CD4-positive, alpha-beta T cell treated with Interferon alpha-2 for 1 hour (primary cell): ENCODE measurements at regions not wholly inside any gene's neighbourhood (a gene's known extent, or its start where the extent isn't known, plus 50 kb on each side); places are given as distances from the start of the nearest gene placed in this dataset.
"Not testable (repeated sequence)": the region's sequence is repeated elsewhere in the genome, so short reads cannot be mapped to it uniquely, and the experiment has no call there.

ENCODE experiments used
- DNase-seq, 2 donors: peaks; one replicate each; pipeline ENCODE4 v3.0.0-alpha.2; 2020 to 2022

GRCh38 chr7:130850956-130851355, 116.9 kb upstream of the KLF14 start:
- DNase-seq: no peak

- no peak for DNase-seq
Observed at GRCh38 chr7:130852867-130853266, 118.9 kb upstream of the KLF14 start.

GRCh38 chr7:130853503-130854279, 119.7 kb upstream of the KLF14 start:
- no peak for DNase-seq

- DNase-seq: no peak
Observed at GRCh38 chr7:130854481-130854880, 120.5 kb upstream of the KLF14 start.

- no peak for DNase-seq
Observed at GRCh38 chr7:130856866-130857265, 122.9 kb upstream of the KLF14 start.

- not testable (repeated sequence) for DNase-seq
Observed at GRCh38 chr7:130860832-130861231, 126.8 kb upstream of the KLF14 start.

GRCh38 chr7:130865408-130866236, 131.6 kb upstream of the KLF14 start:
- DNase-seq: no peak

- DNase-seq: no peak
Observed at GRCh38 chr7:130867039-130867438, 133.0 kb upstream of the KLF14 start.

- DNase-seq: no peak
Observed at GRCh38 chr7:130867581-130868136, 133.7 kb upstream of the KLF14 start.

- DNase-seq: no peak
Observed at GRCh38 chr7:130868139-130868538, 134.1 kb upstream of the KLF14 start.

GRCh38 chr7:130869918-130870317, 135.9 kb upstream of the KLF14 start:
- no peak for DNase-seq

GRCh38 chr7:130872341-130872740, 138.3 kb upstream of the KLF14 start:
- no peak for DNase-seq

GRCh38 chr7:130872756-130873448, 138.9 kb upstream of the KLF14 start:
- DNase-seq: no peak

- no peak for DNase-seq
Observed at GRCh38 chr7:130874071-130874915, 140.3 kb upstream of the KLF14 start.

- peak; percentile 34 to 56 for DNase-seq
Observed at GRCh38 chr7:130875265-130875741, 141.3 kb upstream of the KLF14 start.

- DNase-seq: no peak
Observed at GRCh38 chr7:130875901-130876300, 141.9 kb upstream of the KLF14 start.

GRCh38 chr7:130877236-130877990, 143.4 kb upstream of the KLF14 start:
- DNase-seq: no peak

- DNase-seq: no peak
Observed at GRCh38 chr7:130877991-130878305, 143.9 kb upstream of the KLF14 start.

GRCh38 chr7:130878785-130879184, 144.8 kb upstream of the KLF14 start:
- no peak for DNase-seq

GRCh38 chr7:130879191-130879590, 145.2 kb upstream of the KLF14 start:
- no peak for DNase-seq

GRCh38 chr7:130880668-130881067, 146.7 kb upstream of the KLF14 start:
- DNase-seq: no peak
